Ascending aorta (tissue), 2 donors: ENCODE measurements at regions not wholly inside any gene's neighbourhood (a gene's known extent, or its start where the extent isn't known, plus 50 kb on each side); places are given as distances from the start of the nearest gene placed in this dataset.

Experiments used
- DNase-seq, 2 donors: peaks; one replicate each; pipeline ENCODE4 v3.0.0-alpha.2; 2019; ENCODE audit warnings: low spot score in 2 of 2
- H3K27ac ChIP-seq, 2 donors: fragments of 200-600 bp; sonication (generic); one replicate each; pipeline ENCODE4 v1.5.1; 2016 to 2017; ENCODE audit warnings: mild to moderate bottlenecking in 1 of 2
- H3K27me3 ChIP-seq: fragments of 200-600 bp; sonication (generic); one replicate; pipeline ENCODE4 v1.5.1; 2017
- H3K36me3 ChIP-seq, 2 donors: fragments of 200-600 bp; sonication (generic); one replicate each; pipeline ENCODE4 v1.5.1; 2016
- H3K4me1 ChIP-seq, 2 donors: fragments of 200-600 bp; sonication (generic); one replicate each; pipeline ENCODE4 v1.5.1; 2016 to 2017; ENCODE audit warnings: mild to moderate bottlenecking in 1 of 2
- H3K4me3 ChIP-seq, 2 donors: fragments of 200-600 bp; sonication (generic); one replicate each; pipeline ENCODE4 v1.5.1; 2016 to 2017; ENCODE audit warnings: mild to moderate bottlenecking in 1 of 2
- H3K9me3 ChIP-seq, 2 donors: fragments of 200-600 bp; sonication (generic); one replicate each; pipeline ENCODE4 v1.5.1; 2016
- intact Hi-C: fragments of 100-400 bp; cut with DNase I; formaldehyde crosslinking; loops from one replicate; pipeline ENCODE4 v1.15.1; 2023
- TF ChIP-seq, protein P1 (sequence below), 3 experiments: fragments of 200-600 bp in 2 of 3; fragments of 450-650 bp in 1 of 3; sonication (generic) in 2 of 3; IDR thresholded peaks; one replicate each; pipeline ENCODE4 v1.5.1; 2016 to 2019; ENCODE audit warnings: antibody characterized with exemption in 3 of 3, mild to moderate bottlenecking in 1 of 3, moderate library complexity in 1 of 3

DNA sequence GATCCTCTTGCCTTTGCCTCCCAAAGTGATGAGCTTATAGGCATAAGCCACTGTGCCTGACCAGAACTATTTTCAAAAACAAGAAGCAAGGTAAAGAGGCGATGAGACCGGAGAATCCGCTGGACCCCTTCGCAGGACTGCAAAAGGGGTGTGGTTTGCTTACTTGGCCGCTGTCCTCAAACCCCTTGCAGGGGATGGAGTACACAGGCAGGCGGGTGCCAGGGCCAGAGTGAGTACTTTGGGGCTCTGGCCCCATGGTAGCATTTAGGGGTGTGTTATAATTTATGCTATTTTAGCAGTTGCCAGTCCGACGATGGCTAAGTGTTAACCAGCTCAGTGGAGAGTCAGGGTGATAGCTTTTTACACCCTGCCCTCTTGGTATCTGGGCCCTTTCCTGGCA lies 1454.9 kb downstream of the HACE1 start:
- intact Hi-C loops, result no loop called here
- H3K27me3 ChIP-seq, result no peaks in the 10 kb centered on the region
- TF ChIP-seq, protein P1, sequence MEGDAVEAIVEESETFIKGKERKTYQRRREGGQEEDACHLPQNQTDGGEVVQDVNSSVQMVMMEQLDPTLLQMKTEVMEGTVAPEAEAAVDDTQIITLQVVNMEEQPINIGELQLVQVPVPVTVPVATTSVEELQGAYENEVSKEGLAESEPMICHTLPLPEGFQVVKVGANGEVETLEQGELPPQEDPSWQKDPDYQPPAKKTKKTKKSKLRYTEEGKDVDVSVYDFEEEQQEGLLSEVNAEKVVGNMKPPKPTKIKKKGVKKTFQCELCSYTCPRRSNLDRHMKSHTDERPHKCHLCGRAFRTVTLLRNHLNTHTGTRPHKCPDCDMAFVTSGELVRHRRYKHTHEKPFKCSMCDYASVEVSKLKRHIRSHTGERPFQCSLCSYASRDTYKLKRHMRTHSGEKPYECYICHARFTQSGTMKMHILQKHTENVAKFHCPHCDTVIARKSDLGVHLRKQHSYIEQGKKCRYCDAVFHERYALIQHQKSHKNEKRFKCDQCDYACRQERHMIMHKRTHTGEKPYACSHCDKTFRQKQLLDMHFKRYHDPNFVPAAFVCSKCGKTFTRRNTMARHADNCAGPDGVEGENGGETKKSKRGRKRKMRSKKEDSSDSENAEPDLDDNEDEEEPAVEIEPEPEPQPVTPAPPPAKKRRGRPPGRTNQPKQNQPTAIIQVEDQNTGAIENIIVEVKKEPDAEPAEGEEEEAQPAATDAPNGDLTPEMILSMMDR (IDR thresholded peaks at IDR 0.05), result no peak
- no peaks in the 10 kb centered on the region for H3K36me3 ChIP-seq
- no peak overlapping the region for H3K4me3 ChIP-seq
- no peak for DNase-seq
- no peaks in the 10 kb centered on the region for H3K4me1 ChIP-seq
- H3K9me3 ChIP-seq, result no peaks in the 10 kb centered on the region
- no peak overlapping the region for H3K27ac ChIP-seq

DNA sequence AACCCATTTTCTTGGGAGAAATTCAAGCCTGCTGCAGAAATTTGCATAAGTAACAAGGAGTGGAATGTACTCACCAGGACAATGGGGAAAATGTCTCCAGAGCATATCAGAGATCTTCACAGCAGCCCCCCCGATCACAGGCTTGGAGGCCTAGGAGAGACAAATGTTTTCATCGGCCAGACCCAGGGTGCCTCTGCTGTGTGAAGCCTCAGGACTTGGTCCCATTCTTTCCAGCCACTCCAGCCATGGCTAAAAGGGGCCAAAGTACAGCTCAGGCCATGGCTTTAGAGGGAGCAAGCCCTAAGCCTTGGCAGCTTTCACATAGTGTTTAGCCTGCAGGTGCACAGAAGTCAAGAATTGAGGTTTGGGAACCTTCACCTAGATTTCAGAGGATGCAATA lies 1463.0 kb downstream of the HACE1 start:
- no peak for DNase-seq
- Histone ChIP-seq H3K9me3 (no peaks in the 10 kb centered on the region), H3K27me3 (no peaks in the 10 kb centered on the region), H3K4me1 (no peaks in the 10 kb centered on the region), H3K4me3 (no peak overlapping the region), H3K36me3 (no peaks in the 10 kb centered on the region), H3K27ac (no peak overlapping the region)
- intact Hi-C loops, result no loop called here
- TF ChIP-seq, protein P1 (IDR thresholded peaks at IDR 0.05), result no peak

DNA sequence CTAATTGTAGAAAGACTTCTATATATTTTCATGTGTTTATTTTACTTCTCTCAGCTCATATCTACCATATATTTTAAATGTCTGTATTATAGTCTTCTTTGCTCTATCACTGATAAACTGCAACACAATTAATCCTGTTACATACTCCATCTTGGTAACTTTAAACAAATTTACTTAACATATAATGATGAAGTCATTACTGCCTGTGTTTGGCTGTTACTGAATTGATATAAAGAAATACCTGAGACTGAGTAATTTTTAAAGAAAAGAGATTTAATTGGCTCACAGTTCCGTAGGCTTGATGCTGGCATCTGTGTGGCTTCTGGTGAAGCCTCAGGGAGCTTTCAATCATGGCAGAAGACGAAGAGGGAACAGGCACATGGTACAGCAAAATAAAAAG lies 1480.4 kb downstream of the HACE1 start:
- no peaks in the 10 kb centered on the region for H3K9me3 ChIP-seq
- TF ChIP-seq, protein P1 (IDR thresholded peaks at IDR 0.05), result no peak
- no peak overlapping the region for H3K4me3 ChIP-seq
- no peaks in the 10 kb centered on the region for H3K36me3 ChIP-seq
- H3K27ac ChIP-seq, result no peak overlapping the region
- DNase-seq, result no peak
- H3K27me3 ChIP-seq, result no peaks in the 10 kb centered on the region
- intact Hi-C loops, result no loop called here
- H3K4me1 ChIP-seq, result no peaks in the 10 kb centered on the region

DNA sequence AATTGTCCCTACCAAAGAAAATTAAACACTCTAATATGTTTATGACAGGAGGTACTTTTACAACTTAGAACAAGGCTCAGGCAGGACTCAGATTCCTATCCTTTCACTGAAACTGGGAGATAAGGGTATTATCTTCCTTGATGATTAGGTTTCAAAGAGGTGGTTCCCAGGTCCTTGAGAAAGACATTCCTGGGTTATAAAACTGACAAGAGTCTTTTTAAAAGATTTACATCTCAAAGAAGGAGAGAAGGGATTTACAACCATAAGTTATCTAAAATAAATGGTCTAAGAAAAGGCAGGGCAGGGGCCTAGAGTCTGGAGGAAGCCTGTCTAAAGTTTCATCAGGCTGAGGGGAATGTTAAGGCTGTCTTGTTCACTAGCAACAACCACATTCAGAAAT lies 1492.5 kb downstream of the HACE1 start:
- Histone ChIP-seq H3K36me3 (no peaks in the 10 kb centered on the region), H3K9me3 (no peaks in the 10 kb centered on the region), H3K27me3 (no peaks in the 10 kb centered on the region), H3K27ac (no peak overlapping the region), H3K4me3 (no peak overlapping the region), H3K4me1 (no peaks in the 10 kb centered on the region)
- intact Hi-C loops, result no loop called here
- no peak for DNase-seq
- TF ChIP-seq, protein P1 (IDR thresholded peaks at IDR 0.05), result no peak

DNA sequence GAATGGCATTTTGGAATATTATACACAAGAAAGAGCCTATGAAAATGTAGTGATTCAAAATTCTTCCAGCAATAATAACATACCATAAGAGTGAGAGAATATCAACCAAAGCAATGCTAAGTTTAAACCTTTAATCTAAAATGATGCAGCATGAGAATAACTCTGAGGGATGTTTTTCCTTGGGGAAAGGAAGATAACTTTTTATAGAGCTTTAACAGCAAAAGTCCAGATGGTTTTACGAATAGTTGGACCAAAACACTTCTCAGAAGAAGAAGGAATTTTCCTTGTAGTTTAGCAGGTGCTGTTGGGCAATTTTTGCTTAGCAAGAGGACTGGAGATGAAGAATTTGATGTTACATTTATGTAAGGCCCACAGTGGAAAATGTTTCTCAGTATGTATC lies 1503.2 kb downstream of the HACE1 start:
- DNase-seq, result no peak
- Histone ChIP-seq H3K36me3 (no peaks in the 10 kb centered on the region), H3K4me3 (no peak overlapping the region), H3K27ac (no peak overlapping the region), H3K27me3 (no peaks in the 10 kb centered on the region), H3K4me1 (no peaks in the 10 kb centered on the region), H3K9me3 (no peaks in the 10 kb centered on the region)
- TF ChIP-seq, protein P1 (IDR thresholded peaks at IDR 0.05), result no peak
- intact Hi-C loops, result no loop called here

DNA sequence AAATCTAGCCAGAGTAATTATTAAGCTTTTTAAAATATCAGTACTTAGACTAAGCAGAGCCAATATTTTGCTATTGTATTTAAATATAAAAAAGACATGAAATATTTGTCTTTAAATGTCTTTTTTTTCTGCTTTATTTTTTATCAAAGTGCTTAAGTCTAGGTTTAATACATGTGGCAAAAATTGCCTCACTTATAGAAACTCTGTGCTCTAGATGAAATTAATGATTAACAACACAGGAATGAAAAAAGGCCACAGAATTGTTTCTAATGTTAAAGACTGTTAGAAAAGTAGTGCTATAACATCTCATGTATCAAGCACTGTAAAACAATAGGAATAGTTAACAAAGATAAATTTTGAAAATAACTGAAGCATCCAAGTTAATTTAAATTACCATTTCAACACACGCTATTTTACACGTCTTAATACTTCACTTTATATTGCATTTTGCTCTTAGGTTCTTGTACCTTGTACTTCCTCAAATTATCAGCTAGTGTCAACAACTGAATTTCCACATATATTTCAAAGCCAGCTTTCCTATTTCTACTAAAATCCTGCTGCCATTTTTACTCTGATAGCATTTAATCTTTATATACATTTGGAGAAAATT lies 1515.1 kb downstream of the HACE1 start:
- no peak overlapping the region for H3K27ac ChIP-seq
- no peaks in the 10 kb centered on the region for H3K27me3 ChIP-seq
- no peaks in the 10 kb centered on the region for H3K9me3 ChIP-seq
- H3K36me3 ChIP-seq, result no peaks in the 10 kb centered on the region
- no peak overlapping the region for H3K4me3 ChIP-seq
- H3K4me1 ChIP-seq, result no peaks in the 10 kb centered on the region
- intact Hi-C loops, result no loop called here
- no peak for DNase-seq
- TF ChIP-seq, protein P1 (IDR thresholded peaks at IDR 0.05), result no peak
